Adrenal gland (tissue), 5 donors: ENCODE measurements at regions not wholly inside any gene's neighbourhood (a gene's known extent, or its start where the extent isn't known, plus 50 kb on each side); places are given as distances from the start of the nearest gene placed in this dataset.

Source experiments
- CTCF ChIP-seq, 6 experiments: fragments of 450-650 bp in 4 of 6; fragments of 200-600 bp in 2 of 6; sonication (generic) in 1 of 6; IDR thresholded peaks; 1 replicate in 5 of 6; 2 replicates in 1 of 6; pipeline versions ENCODE4 v1.5.1 to v1.8.0; 2016 to 2021; ENCODE audit warnings: antibody characterized with exemption in 6 of 6, mild to moderate bottlenecking in 2 of 6, moderate library complexity in 1 of 6
- POLR2A ChIP-seq, 2 donors: fragments of 450-650 bp; IDR thresholded peaks; one replicate each; pipeline ENCODE4 v1.6.1; 2017; ENCODE audit warnings: antibody characterized with exemption in 2 of 2, mild to moderate bottlenecking in 2 of 2, moderate library complexity in 1 of 2
- donor health status: DM: no; HTN: no; CAD: no.

- no peak for TF ChIP-seq CTCF (IDR thresholded peaks at IDR 0.05)
- no peak for TF ChIP-seq POLR2A (IDR thresholded peaks at IDR 0.05)
These were observed 344.2 kb downstream of the RFPL4B start for GRCh38 chr6:112691289-112691688.
